22Rv1 (cell line): ENCODE measurements at regions not wholly inside any gene's neighbourhood (a gene's known extent, or its start where the extent isn't known, plus 50 kb on each side); places are given as distances from the start of the nearest gene placed in this dataset.

Source experiments
- H3K27ac ChIP-seq: fragments of 450-650 bp; 2 replicates; pipeline ENCODE4 v1.5.1; 2017
- CTCF ChIP-seq: fragments of 450-650 bp; IDR thresholded peaks from 2 replicates; pipeline ENCODE4 v1.5.1; 2017; ENCODE audit warnings: mild to moderate bottlenecking
- ZFX ChIP-seq: fragments of 450-650 bp; IDR thresholded peaks from 2 replicates; pipeline ENCODE4 v1.6.1; 2017; ENCODE audit warnings: antibody characterized with exemption, borderline replicate concordance

GRCh38 chr12:90261283-90261682, 552.6 kb upstream of the ATP2B1 start:
- H3K27ac ChIP-seq, result no peak overlapping the region
- TF ChIP-seq CTCF (no peak), ZFX (no peak)

DNA sequence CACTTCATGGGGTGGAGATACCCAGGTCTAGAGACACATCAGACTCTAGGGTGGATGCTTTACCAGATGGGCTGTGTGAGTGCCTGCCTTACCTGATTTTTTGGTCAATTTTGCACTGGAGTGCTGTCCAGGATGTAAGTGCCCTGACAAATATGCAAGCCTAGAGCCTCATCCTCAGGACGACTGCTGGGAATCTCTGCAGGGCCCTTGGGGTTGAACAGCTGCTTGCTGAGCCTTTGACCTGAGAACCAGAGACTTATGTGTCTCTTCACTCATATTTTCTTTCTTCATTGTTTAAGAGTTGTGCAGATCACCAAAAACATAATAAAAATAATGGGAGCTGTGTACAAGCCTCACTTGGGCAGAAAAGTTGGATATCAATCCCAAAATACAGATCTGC, 551.5 kb upstream of the ATP2B1 start:
- H3K27ac ChIP-seq, result no peak overlapping the region
- TF ChIP-seq CTCF, result no peak
- no peak for TF ChIP-seq ZFX

DNA sequence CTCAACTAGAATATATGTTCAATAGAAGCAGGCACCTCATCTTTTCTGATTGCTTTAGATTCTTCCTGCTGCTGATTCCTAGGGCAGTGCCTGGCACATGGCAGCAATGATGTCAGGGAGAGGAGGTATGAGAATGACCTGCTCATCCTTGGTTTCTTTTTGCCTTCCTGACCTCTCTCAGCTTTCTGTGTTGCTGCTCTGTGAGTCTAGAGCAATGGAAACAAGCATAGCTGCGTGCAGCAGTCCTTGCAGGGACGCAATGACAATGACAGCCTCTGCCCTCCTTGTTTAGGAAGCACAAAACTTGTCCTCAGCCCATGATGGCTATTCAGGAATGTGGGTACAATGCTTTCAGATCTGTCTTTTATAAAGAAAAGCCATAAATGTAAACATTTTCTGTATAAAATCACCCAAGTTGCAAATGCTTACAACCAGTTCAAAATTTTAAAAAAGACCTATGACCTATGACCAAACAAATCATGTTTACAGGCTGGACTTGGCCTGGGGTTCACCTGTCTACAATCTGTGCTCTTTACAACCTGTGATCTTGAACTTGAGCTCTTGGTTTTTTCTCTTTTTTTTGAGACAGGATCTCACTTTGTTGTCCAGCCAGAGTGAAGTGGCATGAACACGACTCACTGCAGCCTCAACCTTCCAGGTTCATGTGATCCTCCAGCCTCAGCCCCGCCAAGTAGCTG, 549.4 kb upstream of the ATP2B1 start:
- no peak for TF ChIP-seq ZFX
- no peak for TF ChIP-seq CTCF
- H3K27ac ChIP-seq, result no peak overlapping the region

GRCh38 chr12:90254796-90255195, 546.2 kb upstream of the ATP2B1 start:
- TF ChIP-seq CTCF (no peak), ZFX (no peak)
- no peak overlapping the region for H3K27ac ChIP-seq

DNA sequence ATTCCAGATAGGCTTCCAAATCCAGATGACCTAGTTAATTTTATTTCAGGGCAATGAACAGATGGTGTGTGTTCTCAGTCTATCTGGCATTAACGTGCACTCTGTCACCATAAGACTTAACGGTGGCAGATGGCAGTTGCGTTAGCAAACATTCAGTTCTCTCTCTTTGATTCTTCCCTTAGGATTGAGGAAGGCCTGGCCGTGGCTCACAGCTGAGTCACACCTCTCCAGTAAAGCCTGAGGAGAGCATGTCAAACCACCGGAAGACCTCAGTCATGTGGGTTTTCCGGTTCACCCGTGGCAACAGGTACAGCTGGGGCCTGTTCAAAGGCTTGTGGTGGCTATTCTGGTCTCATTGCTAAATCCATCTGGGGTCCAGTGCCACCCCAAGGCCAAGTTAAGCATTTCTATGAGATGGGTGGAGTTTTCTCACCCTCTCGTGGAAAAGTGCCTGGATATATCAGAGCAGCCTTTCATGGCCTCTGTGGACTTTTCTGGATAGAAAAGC, 545.1 kb upstream of the ATP2B1 start:
- TF ChIP-seq ZFX (no peak), CTCF (no peak)
- no peak overlapping the region for H3K27ac ChIP-seq

DNA sequence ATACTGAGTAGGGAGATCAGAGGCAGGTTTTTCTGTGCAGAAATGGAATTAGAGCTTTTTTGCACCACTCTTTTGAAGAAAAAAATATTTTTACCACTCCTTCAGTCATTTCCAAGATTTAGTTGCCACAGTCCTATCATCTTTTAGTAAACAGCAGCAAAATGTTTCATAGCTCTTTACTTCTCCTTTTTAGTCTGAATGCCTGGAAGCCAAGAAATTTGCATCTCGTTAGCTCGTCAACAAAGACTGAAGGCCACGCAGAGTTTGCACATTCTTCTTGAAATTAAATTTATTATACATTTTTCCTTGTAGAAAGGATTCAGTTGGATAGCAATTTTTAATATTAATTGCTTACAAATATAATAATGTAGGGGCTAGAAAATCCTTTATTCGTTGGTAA, 544.5 kb upstream of the ATP2B1 start:
- TF ChIP-seq CTCF (no peak), ZFX (no peak)
- no peak overlapping the region for H3K27ac ChIP-seq

- no peak for TF ChIP-seq ZFX
- no peak for TF ChIP-seq CTCF
- H3K27ac ChIP-seq, result no peak overlapping the region
These were observed 542.1 kb upstream of the ATP2B1 start for GRCh38 chr12:90250766-90251165.
